Urothelium cell line (cell line): ENCODE measurements at regions not wholly inside any gene's neighbourhood (a gene's known extent, or its start where the extent isn't known, plus 50 kb on each side); places are given as distances from the start of the nearest gene placed in this dataset.
"Not testable (repeated sequence)": the region's sequence is repeated elsewhere in the genome, so short reads cannot be mapped to it uniquely, and the experiment has no call there.

ENCODE experiments used
- DNase-seq: peaks from one replicate; pipeline ENCODE4 v3.0.0; 2011; ENCODE audit warnings: low spot score, mixed read lengths
- FAIRE-seq: peaks from 2 replicates; lab custom pipeline; 2011; peaks lifted over from hg19 to GRCh38; lab: Jason Lieb, UNC

- DNase-seq (no peak), FAIRE-seq (no peak)
These were observed 824.3 kb upstream of the ATXN8OS start for GRCh38 chr13:69283301-69283700.

GRCh38 chr13:69280399-69280798 is 827.2 kb upstream of the ATXN8OS start:
- DNase-seq (no peak), FAIRE-seq (no peak)

GRCh38 chr13:69279213-69279612 is 828.4 kb upstream of the ATXN8OS start:
- FAIRE-seq: no peak
- DNase-seq: no peak

DNA sequence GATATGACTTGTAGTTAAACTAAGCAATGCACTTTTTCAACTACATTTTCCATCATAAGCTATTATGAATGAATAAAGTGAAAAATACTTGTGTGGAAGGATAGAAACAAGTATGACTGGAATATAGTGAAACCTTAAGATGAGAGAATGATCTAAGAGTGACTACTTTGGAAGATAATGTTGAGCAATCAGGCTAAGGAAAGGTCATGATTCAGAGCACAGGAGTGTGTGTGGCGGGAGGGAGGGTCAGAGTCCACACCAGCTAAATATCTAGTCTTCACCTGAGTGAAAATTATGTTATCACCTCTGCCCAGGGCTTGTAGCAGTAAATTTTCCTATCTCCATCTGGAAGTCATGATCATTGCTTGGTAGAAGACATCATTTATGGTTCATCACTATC is 833.4 kb upstream of the ATXN8OS start:
- DNase-seq (no peak), FAIRE-seq (no peak)

- no peak for FAIRE-seq
- no peak for DNase-seq
These were observed 843.0 kb upstream of the ATXN8OS start for GRCh38 chr13:69264362-69265334.

DNA sequence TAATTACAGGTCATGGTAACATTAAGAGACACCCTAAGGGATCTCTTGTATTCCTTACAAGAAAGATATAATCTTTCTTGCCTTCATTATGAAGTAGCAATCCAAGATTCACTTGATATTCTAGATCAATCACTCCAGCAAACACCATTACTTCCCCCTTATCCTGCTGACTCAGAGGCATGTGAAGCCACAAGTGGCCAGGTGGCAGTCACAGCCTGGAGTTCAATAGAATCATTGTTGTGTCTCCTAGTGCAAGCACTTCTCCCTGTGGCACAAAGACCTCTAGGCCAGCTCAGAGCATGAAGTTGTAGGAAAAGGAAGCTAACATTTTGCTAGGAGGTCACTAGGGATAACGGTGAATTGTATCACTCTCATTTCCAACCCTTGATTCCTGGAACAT is 864.3 kb upstream of the ATXN8OS start:
- DNase-seq: peak; percentile 15
- no peak for FAIRE-seq

DNA sequence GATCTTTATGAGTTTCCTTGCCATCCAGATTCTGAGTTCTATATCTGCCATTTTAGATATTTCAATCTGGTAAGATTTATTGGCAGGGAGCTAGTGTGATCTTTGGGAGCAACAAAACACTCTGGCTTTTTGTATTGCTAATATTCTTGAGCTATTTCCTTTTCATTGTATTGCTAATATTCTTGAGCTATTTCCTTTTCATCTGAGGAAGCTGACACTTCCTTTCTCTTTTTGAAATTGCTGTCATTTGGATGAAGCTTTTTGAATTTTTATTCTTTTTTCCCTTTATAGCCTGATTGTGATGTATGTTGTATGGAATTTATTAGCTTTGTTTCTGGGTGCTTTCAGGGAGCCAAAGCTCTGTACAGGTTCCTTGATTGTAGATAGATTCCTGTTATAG is 873.5 kb upstream of the ATXN8OS start:
- no peak for DNase-seq
- FAIRE-seq: no peak

- FAIRE-seq (no peak), DNase-seq (no peak)
These were observed 881.2 kb upstream of the ATXN8OS start for GRCh38 chr13:69226427-69226826.

DNA sequence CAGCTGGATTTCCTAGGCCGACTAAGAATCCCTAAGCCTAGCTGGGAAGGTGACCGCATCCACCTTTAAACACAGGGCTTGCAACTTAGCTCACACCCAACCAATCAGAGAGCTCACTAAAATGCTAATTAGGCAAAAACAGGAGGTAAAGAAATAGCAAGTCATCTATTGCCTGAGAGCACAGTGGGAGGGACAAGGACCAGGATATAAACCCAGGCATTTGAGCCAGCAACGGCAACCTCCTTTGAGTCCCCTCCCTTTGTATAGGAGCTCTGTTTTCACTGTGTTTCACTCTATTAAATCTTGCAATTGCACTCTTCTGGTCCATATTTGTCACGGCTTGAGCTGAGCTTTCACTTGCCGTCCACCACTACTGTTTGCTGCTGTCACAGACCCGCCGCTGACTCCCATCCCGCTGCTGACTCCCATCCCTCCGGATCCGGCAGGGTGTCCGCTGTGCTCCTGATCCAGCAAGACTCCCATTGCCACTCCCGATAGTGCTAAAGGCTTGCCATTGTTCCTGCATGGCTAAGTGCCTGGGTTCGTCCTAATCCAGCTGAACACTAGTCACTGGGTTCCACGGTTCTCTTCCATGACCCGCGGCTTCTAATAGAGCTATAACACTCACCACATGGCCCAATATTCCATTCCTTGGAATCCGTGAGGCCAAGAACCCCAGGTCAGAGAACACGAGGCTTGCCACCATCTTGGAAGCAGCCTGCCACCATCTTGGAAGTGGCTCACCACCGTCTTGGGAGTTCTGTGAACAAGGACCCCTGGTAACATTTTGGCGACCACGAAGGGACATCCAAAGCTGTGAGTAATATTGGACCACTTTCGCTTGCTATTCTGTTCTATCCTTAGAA is 885.8 kb upstream of the ATXN8OS start:
- not testable (repeated sequence) for DNase-seq, FAIRE-seq

DNA sequence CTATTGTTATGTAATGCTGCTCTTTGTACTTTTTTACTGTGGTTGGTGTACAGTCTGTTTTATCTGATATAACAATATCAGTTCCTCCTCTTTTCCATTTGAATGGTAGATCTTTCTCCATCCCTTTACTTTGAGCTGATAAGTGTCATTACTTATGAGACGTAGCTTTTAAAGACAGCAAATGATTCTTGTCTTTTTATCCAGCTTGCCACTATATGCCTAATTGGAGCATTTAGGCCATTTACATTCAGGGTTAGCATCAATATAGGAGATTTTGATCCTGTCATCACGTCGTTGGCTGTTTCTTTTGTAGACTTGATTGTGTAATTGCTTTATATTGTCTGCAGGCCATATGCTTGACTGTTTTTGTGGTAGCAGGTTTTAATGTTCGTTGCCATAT is 894.2 kb upstream of the ATXN8OS start:
- DNase-seq (no peak), FAIRE-seq (no peak)

DNA sequence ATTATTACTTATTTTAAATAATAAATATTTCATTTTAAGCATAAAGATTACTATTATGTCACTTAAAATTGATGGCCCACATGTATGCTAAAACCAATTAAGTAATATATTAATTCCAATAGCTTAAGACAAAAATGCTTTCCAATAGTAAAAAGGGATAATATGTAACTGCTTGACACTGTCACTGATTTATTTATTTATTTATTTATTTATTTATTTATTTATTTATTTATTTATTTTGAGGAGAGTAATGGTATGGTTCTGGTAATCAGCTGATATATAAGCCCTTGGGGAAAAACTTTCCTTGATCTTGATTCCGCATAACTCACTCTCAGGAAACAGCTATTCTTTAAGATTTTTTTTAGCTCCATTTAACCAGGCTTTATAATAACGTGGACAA is 903.0 kb upstream of the ATXN8OS start:
- FAIRE-seq: no peak
- DNase-seq: no peak

DNA sequence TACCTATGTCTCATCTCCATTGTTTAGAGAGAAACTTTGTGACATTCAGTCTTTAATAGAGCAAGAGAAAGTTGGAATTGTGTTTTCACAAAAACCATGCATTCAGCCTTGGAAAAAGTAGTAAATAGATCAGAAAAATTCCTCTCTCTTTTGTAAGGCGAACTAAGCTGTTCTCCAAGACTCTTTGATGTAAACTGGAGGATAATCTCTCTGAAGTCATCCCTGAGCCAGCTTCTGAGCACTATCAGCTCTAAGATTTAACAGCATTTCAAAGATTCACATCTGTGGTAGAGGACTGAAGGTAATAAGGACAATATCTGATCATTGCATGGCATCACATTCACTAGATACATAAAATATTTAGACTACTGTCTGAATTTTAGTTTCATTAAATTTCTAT is 904.6 kb upstream of the ATXN8OS start:
- FAIRE-seq: no peak

GRCh38 chr13:69199664-69200063 is 908.0 kb upstream of the ATXN8OS start:
- no peak for DNase-seq

More for the DNA sequence above, 904.6 kb upstream of the ATXN8OS start:
- no peak for DNase-seq

GRCh38 chr13:69198706-69199105 is 908.9 kb upstream of the ATXN8OS start:
- FAIRE-seq (no peak), DNase-seq (no peak)

More at GRCh38 chr13:69199664-69200063, 908.0 kb upstream of the ATXN8OS start:
- FAIRE-seq: no peak

DNA sequence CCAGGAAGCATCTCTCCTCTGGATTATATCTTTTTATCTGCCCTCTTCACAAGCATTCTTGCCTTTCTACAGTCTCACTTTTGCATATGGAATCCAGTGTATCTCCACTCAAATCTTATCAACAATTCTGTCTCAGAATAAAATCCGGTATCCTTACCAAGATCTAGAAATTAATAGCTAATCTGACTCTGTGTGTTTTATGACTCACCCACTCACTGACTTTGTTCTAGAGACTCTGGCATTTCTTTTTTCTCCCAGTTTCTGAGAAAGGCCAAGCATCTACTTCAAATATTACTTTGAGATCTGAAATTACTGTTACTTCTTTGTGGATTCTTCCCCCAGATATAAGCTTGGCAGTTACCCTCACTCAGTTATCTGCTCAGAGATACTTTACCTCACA is 913.5 kb upstream of the ATXN8OS start:
- DNase-seq: no peak
- no peak for FAIRE-seq

- DNase-seq (no peak), FAIRE-seq (no peak)
These were observed 927.6 kb upstream of the ATXN8OS start for GRCh38 chr13:69180034-69180433.

- FAIRE-seq (no peak), DNase-seq (no peak)
These were observed 929.6 kb upstream of the ATXN8OS start for GRCh38 chr13:69178000-69178399.

DNA sequence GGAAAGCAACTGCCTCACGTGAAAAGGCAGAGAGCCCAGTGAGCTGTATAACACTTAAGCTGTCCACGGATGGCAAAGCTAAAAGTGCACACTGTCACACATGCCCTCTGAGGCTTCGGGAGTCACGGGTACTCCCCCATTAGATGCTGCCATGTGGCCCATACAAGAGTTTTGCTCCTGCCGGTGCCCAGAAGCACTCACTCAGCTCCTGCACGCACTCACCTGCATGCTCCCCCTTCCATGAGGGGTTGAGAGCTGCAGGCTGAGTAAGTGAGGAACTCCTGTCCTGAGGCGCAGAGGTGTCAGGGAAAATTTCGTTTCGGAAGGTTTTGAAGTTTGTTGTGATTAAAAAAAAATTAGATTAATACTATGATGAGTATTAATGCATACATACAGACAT is 939.2 kb upstream of the ATXN8OS start:
- no peak for FAIRE-seq
- no peak for DNase-seq

- FAIRE-seq: no peak
These were observed 952.5 kb upstream of the ATXN8OS start for GRCh38 chr13:69155136-69155535.

DNA sequence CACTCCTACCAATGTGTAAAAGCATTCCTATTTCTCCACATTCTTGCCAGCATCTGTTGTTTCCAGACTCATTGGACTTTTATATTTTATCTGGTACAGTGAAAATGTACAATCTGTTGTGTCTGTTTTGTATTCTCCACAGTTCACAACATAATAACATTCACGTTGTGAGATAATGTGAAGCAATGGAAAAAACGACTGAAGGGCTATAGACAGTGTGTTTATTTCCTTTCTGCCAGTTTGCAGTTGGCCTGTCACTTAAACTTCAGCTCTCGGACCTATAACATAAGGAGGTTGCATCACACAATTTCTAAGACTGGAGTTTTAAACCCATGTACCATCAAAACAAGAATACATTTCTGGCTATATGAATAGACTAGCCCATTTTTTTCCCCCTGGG is 965.5 kb upstream of the ATXN8OS start:
- no peak for FAIRE-seq
- no peak for DNase-seq

More at GRCh38 chr13:69155136-69155535, 952.5 kb upstream of the ATXN8OS start:
- DNase-seq: no peak

- FAIRE-seq (no peak), DNase-seq (no peak)
These were observed 982.6 kb upstream of the ATXN8OS start for GRCh38 chr13:69124996-69125395.
